AG04450 (cell line): ENCODE measurements at regions not wholly inside any gene's neighbourhood (a gene's known extent, or its start where the extent isn't known, plus 50 kb on each side); places are given as distances from the start of the nearest gene placed in this dataset.
A peak's percentile ranks its signal among the peaks of the same experiment; 100 is the strongest.
"Not testable (repeated sequence)": the region's sequence is repeated elsewhere in the genome, so short reads cannot be mapped to it uniquely, and the experiment has no call there.

Experiments
- CTCF ChIA-PET: fragments of 300-600, 350-600 bp; formaldehyde crosslinking; extraction: SDS; loops from one replicate; lab custom pipeline; 2022; ENCODE audit warnings: antibody characterized with exemption, inconsistent platforms; lab: Charles Lee
- POLR2A ChIA-PET: fragments of 350-600 bp; formaldehyde crosslinking; extraction: SDS; loops from one replicate; lab custom pipeline; 2021; ENCODE audit warnings: antibody characterized with exemption, inconsistent platforms; lab: Yijun Ruan, JAX
- DNase-seq: peaks from one replicate; pipeline ENCODE4 v3.0.0-alpha.2; 2011; ENCODE audit warnings: low read depth, low spot score
- H3K27ac ChIP-seq: one replicate; pipeline ENCODE4 v1.5.1; 2012; ENCODE audit warnings: low read depth, low read length, control low read depth
- H3K27me3 ChIP-seq: one replicate; pipeline ENCODE4 v1.6.0; 2012; ENCODE audit warnings: low read length; ENCODE audit not compliant: control insufficient read depth, insufficient read depth
- H3K4me3 ChIP-seq: 2 replicates; pipeline ENCODE4 v1.5.1; 2011; ENCODE audit warnings: mild to moderate bottlenecking, low read depth, low read length, control low read depth
- H3K9me3 ChIP-seq: 2 replicates; pipeline ENCODE4 v1.5.1; 2012; ENCODE audit warnings: low read length; ENCODE audit not compliant: control insufficient read depth, insufficient read depth
- CTCF ChIP-seq: IDR thresholded peaks from 2 replicates; pipeline ENCODE4 v1.5.1; 2011; ENCODE audit warnings: low read depth, low read length, control low read depth, inconsistent platforms

- ChIA-PET POLR2A (no interaction called here), CTCF (interaction anchor here (0.7 kb wide), 1 partner anchor 730 kb away, joined by 3 read pairs; no protein-coding TSS in a partner anchor)
- Histone ChIP-seq H3K27ac (no peak overlapping the region), H3K9me3 (no peaks in the 10 kb centered on the region), H3K27me3 (no peaks in the 10 kb centered on the region), H3K4me3 (no peak overlapping the region)
- no peak for TF ChIP-seq CTCF
- no peak for DNase-seq
Observed at GRCh38 chr6:112415366-112415765, 68.2 kb downstream of the RFPL4B start.

GRCh38 chr6:112416866-112417265, 69.7 kb downstream of the RFPL4B start:
- Histone ChIP-seq H3K27me3 (no peaks in the 10 kb centered on the region), H3K9me3 (no peaks in the 10 kb centered on the region), H3K4me3 (no peak overlapping the region), H3K27ac (no peak overlapping the region)
- ChIA-PET POLR2A (no interaction called here), CTCF (no interaction called here)
- no peak for DNase-seq
- no peak for TF ChIP-seq CTCF

GRCh38 chr6:112427011-112427410, 79.9 kb downstream of the RFPL4B start:
- POLR2A ChIA-PET, H3K4me3 ChIP-seq, DNase-seq, CTCF ChIA-PET, H3K27ac ChIP-seq, H3K9me3 ChIP-seq, H3K27me3 ChIP-seq: not testable (repeated sequence)

- DNase-seq: no peak
- Histone ChIP-seq H3K27me3 (no peaks in the 10 kb centered on the region), H3K27ac (no peak overlapping the region), H3K4me3 (no peak overlapping the region), H3K9me3 (no peaks in the 10 kb centered on the region)
- CTCF ChIA-PET: no interaction called here
- POLR2A ChIA-PET: no interaction called here
- no peak for TF ChIP-seq CTCF
Observed at GRCh38 chr6:112427499-112427898, 80.4 kb downstream of the RFPL4B start.

GRCh38 chr6:112428477-112428876, 81.3 kb downstream of the RFPL4B start:
- CTCF ChIA-PET: no interaction called here
- H3K9me3 ChIP-seq: no peaks in the 10 kb centered on the region
- H3K4me3 ChIP-seq: no peak overlapping the region
- DNase-seq: no peak
- no peak for TF ChIP-seq CTCF
- no peaks in the 10 kb centered on the region for H3K27me3 ChIP-seq
- H3K27ac ChIP-seq: no peak overlapping the region
- POLR2A ChIA-PET: no interaction called here

- TF ChIP-seq CTCF: peak; percentile 47
- Histone ChIP-seq H3K4me3 (no peak overlapping the region), H3K27ac (no peak overlapping the region), H3K27me3 (no peaks in the 10 kb centered on the region), H3K9me3 (no peaks in the 10 kb centered on the region)
- no peak for DNase-seq
- ChIA-PET CTCF (no interaction called here), POLR2A (no interaction called here)
Observed at GRCh38 chr6:112429226-112429625, 82.1 kb downstream of the RFPL4B start.
